DND-41 (cell line): ENCODE measurements at regions not wholly inside any gene's neighbourhood (a gene's known extent, or its start where the extent isn't known, plus 50 kb on each side); places are given as distances from the start of the nearest gene placed in this dataset.

Experiments used
- CTCF ChIP-seq: IDR thresholded peaks from 2 replicates; pipeline ENCODE4 v1.5.1; 2012; ENCODE audit warnings: borderline replicate concordance, low read length, moderate library complexity, mild to moderate bottlenecking; ENCODE audit not compliant: poor library complexity, severe bottlenecking; ENCODE audit errors: extremely low read depth
- EZH2 ChIP-seq: IDR thresholded peaks from 3 replicates; pipeline ENCODE4 v1.6.1; 2012; ENCODE audit warnings: borderline replicate concordance, low read depth, mild to moderate bottlenecking, moderate library complexity, low read length, inconsistent platforms; ENCODE audit not compliant: severe bottlenecking

GRCh38 chr9:79382458-79382857 is 189.3 kb upstream of the TLE4 start:
- TF ChIP-seq CTCF: no peak
- TF ChIP-seq EZH2: no peak
